ENCODE measurements at regions not wholly inside any gene's neighbourhood (a gene's known extent, or its start where the extent isn't known, plus 50 kb on each side); places are given as distances from the start of the nearest gene placed in this dataset.
"Not testable (repeated sequence)": the region's sequence is repeated elsewhere in the genome, so short reads cannot be mapped to it uniquely, and the experiment has no call there.

DNA sequence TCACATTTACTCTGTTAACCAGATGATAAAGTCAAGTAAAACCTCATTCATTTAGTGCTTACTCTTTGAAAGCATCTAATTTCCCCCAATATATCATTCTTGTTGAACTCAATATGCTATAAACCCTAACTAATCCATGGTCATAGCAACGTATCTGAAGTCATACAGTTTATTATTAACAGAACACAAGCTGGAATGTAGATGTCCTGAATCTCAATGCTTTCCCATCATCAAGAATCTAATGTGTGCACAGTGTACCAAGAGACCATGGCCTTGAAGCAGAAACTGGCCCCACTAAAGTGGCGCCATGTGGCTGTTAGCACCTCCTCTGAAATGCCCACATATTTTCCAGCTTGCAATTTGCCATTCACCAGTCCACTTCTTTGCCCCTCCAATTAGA is 245.8 kb downstream of the SOX9 start:
- DNase-seq (ENCODE audit: low read depth), result no peak

DNA sequence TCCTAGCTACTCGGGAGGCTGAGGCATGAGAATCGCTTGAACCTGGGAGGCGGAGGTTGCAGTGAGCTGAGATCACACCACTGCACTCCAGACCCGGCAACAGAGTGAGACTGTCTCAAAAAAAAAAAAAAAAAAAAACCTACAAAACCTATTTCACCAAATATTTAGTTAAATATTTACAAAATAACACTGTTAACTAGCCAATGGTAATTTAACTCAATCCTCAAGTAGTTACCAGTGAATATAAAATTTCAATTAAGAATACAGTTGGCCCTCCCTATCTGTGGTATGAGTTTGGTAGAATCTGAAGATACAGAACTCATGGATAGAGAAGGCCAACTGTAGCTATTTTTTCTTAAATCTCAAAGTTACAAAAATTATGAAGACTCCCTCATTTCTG is 247.4 kb downstream of the SOX9 start:
- DNase-seq (ENCODE audit: low read depth), result no peak

DNA sequence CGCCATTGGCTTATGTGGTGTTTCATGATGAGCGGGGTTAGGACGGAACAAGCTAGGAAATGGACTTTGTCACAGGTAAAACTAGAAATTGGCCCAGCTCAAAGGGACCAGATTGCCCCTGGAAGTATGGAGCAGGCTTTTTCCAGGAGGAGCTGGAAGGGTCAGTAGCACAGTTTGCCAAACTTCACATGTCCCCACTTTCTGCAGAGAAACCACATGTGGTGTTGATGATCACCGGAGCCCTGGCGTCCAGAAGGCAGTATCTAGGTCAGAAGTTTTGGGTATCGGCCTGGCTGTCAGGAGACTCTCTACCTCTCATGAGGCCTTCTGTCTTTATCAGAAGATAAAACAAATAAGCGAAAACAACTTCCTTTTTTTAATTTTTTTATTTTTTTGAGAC is 248.5 kb downstream of the SOX9 start:
- DNase-seq (ENCODE audit: low read depth), result no peak

DNA sequence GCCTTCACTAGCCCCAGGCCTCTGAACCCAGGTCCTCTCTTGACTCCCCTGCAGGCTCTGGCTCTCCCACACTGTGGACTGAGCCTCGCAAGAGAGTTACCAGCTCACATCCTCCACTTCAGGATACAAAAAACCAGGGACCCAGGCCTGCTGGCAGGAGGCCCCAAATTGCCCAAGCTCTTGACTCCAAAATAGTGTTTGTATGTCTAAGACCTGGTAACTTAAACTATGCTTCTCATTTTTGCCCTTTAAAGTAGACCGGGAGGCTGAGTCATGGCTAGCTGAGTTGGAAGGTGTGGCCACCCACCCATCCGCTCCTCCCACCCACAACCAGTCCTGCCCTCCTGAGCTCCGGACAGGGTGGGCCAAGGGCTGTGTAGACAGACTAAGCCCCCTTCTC is 250.0 kb downstream of the SOX9 start:
- no peak for DNase-seq (ENCODE audit: low read depth)

DNA sequence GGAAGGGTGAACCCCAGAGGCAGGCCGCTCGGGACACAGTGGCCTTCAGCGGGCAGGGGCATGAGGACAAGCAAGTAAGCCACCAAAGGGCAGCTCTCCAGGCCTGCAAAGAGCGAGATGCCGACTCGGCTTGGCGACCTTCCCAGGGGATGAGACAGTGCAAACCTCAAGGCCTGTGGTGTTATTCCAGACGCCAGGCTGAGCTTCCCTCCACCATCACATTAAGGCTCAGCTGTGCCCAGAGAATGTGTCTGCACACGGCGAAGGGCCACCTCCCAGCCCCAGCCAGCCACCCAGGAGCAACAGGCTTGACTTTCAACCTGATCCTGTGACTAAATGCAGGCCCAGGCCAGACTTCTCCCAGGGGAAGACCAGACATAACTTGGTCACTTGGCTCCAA is 251.4 kb downstream of the SOX9 start:
- no peak for DNase-seq (ENCODE audit: low read depth)

DNA sequence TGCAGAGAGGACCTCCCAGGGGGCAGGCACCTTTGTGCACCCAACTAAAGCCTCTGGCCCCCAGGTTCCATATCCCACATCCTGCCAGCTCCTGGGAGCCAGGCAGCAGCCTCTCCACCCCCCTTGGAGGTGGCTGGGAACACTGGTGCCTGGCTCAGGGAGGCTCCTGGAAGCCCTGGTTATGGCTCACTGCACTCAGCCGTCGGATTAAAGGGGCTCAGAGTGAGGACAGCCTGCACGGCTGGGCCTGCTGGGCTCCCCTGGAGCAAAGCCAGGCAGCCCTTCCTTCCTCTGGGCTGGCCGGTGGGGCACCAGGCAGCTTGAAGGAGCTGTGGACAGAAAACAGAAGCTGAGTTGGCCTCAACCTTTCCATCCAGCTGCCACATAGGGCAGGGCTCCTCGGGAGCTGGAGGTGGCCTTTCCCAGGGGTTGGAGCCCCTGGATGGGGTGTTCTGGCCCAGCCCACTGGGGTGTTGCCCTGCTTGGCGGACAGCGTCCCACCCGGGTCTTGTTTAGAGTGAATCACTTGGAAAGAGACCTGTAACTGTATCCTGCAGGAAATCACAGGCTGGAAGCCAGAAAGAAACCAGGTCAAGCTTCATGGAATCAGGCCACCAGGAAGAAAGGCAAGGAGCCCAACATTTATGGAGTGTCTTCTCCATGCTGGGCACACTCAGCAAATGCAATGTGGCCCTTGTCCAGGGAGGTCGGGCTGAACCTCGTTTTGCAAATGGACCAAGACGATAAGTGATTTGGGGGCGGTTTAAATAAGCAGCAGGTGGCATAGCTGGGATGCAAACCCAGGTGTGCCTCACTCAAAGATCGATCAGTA is 253.3 kb downstream of the SOX9 start:
- no peak for DNase-seq (ENCODE audit: low read depth)

DNA sequence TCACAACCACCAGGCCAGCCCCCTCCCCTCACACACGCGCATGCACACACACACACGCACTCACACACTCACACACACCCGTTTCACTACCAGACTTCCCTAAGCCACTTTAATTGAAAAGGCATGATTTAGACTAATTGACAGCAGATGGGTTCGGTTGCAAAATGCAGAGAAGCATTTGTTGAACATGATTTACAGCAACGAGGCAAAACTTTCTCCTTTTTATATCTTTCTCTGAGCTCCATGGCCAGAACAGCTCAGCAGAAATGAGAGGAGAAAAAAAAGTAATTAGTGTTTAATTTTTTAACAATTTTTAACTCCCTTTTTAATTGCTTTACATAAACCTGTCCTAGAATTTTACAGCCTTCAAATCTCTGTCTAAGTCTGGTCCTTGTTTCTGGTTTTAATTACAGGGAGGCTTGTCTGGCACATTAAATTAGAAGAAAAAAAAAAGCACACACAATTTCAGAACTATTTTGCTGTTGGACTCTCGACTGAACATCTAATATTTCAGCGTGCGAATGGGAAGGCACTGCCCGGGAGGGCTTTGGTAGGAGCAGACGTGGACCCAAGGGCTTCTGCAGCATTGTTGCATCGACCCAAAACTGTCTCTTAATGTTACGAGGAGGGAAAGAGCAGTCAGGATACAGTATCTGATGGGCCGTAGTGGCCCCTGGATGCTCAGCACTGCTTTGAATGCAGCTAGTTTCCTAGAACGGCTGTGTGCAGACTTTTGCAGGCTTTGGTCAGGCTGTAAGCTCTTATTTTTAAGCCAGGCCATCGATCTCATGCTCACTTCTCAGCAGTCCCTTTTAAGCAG is 255.9 kb downstream of the SOX9 start:
- DNase-seq (ENCODE audit: low read depth), result no peak

DNA sequence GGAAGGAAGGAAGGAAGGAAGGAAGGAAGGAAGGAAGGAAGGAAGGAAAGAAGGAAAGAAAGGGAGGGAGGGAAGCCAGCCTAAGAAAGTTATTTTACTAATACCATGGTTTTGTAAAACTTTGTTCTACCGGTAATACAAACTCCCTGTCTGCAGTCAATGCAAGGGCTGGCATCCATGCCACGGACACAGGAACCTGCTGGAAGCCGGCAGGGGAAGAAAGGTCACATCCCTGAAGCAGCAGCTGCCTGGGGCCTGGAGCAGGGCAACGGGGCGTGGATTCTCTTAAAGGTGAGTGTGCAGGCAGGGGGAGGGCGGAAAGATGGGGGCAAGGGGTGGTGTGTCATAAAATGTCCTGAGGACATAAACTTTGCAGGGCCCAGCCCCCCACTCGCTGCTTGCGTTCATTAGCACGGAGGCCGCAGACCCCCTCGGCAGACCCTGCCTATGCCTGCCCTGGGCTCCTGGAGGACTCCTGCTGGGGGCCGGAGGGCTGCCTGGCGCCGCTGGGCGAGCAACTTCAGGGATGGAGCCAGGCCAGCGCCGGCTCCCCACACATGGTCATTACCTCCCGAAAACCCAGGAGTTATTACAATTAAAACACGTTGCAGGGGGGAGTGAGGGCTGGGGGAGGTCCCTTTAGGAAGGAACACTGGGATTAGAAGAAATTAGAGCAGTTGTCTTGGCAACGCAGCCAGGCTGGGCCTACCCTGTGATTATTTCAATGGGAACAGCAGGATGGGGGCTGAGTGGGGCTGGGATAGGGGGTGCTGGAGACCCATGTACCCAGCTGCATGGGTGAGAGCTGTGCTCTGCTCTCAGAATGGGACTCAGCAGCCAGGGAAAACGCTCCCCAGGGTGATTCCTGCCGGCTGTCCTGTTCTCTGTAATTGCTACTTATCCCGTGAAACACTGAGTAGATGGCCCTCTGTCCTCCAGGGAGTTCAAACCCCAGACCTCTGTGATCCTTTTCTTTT is 257.9 kb downstream of the SOX9 start:
- DNase-seq (ENCODE audit: low read depth), result no peak

DNA sequence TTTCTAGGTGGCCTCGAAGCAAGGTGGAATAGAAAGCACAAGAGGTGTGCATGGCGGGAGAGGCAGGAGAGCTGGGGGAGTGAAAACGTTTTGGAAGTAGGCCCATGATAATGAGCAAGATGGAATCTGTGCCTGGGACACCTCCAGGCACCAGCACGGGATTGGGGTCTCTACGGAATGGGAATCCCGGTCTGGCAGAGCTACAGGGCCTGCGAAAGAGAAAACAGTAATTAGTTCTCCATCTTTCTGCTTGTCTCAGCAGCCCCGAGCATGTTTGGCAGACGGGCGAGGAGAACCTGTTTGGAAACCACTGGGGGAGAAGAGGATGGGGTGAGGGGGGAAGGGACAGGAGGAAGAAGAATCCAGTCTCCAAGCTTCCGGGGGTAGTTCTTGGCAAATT is 258.7 kb downstream of the SOX9 start:
- no peak for DNase-seq (ENCODE audit: low read depth)

DNA sequence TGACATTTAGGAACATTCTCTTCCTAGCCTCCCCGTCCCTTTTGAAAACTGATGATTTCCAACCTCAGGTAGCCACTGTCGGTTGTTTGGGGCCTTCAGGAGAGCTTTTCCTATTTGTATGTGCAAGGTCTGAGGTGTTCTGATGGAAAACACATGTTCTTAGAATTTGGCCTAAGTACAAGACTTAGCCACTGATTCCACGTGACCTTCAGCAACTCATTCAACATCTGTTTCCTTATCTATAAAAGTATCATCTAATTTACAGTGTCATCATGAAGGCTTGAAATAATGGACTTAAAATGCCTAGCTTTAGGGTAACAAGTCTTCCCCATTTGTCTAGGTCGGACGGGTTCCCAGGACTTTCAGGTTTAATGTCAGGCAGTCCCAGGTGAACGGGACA is 259.3 kb downstream of the SOX9 start:
- DNase-seq (ENCODE audit: low read depth), result no peak

DNA sequence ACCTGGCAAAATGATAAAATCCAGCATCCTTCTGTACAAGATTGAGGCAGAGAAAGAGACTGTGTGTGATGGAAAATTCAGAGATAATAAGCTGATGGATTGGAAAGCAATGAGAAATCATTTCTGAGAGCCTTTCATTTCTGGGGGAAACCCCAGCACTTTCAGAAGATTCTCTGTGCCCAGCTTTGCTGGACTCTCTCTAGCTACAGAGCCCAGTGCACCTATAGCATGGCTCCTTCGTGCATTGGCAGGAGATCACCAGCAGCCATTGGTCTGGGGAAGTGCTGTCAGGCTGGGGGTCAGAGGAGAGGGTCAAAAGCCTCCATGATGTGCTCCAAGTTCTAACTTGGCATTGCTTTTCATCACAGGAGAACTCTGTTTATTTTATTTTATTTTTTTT is 259.9 kb downstream of the SOX9 start:
- DNase-seq (ENCODE audit: low read depth), result no peak

DNA sequence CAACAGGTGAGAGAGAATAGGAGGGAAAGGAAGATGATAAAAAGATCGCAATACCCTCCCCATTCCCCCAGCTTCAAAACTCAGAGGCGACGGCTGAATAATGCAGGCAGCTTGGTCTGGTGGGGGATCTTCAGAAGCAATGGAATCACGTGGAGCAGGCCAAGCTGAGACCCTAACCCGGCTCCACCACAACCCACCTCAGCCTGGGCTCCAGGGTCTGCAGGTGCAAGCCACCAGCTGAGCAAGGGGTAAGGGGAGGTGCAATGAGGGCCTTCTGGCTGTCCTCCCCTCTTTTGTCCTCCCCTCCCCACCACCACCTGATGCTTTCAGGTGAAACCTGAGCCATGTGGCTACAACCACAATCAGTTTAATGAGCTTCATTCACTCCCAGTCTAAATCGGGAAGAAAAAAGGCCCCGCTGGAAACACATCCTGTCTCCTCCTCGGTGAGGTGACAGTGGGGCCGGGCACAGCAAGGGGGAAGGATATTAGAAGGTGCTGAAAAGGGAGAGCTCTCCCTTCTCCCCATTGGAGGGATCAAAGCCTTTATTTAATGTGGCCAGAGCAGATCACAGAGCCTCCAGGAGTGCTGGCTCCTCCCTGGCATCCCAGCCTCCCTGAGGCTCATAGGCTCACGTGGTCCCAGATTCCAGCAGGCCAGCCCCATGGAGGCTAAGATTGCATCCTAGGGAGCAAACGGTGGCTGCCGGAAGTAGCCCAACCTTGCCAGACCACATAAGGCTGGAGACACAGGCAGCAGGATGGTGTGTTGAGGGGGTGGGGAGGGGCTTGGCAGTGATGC is 261.0 kb downstream of the SOX9 start:
- DNase-seq (ENCODE audit: low read depth), result no peak

DNA sequence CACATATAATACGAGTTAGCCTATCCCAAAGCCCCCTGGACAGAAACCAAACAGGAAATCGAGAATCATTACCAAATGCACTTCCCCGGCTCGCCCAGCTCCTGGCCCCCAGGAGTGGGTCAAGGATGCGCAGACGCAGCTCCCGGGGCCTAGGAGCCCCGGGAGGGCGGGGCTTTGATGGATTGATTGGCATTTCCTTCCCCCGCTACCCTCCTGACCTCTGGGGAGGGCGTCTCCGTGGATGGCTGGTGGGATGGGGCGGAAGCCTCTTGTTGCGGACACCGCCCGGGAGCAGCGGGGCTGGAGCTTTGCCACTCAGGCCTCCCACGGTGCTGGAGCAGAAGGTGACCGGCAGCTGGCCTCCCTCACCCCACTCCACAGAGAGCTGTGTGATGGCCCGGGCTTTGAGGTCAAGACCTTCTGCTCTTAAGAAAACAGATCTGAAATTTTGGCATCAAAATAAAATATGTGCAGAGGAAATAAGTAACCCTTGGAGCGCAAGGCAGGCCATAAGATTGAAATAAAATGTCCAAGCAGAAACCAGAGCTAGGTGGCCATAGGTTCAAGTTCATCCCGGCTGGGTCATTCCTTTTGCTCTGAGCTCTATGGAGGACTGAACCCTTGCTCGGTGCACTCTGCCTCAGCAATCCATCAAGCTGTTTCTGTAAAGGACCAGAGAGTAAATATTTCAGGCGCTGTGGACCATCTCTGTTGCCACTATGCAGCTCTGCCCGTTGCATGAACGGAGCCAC is 262.3 kb downstream of the SOX9 start:
- DNase-seq (ENCODE audit: low read depth), result no peak

DNA sequence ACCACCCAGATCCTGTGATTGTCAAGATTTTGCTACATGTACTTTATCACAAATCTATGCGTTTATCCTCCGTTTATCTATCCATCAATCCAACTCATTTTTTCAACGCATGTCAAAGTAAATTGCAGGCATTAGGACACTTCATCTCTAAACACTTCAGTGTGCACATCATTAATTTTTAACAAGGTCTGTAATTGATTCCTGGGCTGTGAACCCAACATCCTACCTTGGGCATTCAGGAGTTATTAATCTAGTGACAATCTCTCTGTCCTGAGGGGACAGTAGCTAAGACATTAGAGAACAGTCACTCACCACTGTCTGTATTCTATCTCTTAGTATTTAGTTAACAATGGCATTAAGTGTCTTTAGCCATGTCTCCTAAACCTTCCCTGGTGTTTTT is 264.7 kb downstream of the SOX9 start:
- no peak for DNase-seq (ENCODE audit: low read depth)

DNA sequence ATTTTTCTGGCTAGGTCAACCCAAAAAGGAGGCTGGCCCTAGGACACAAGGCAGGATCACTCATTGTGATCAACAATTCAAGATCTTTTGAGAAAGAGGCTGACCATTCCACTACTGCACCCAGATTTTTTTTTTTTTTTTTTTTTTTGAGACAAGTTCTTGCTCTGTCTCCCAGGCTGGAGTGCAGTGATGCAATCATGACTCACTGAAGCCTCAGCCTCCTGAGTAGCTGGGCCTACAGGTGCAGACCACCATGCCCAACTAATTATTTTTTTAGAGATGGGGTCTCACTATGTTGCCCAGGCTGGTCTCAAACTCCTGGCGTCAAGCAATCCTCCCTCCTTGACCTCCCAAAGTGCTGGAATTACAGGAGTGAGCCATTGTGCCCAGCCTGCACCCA is 265.4 kb downstream of the SOX9 start:
- DNase-seq (ENCODE audit: low read depth), result not testable (repeated sequence)

DNA sequence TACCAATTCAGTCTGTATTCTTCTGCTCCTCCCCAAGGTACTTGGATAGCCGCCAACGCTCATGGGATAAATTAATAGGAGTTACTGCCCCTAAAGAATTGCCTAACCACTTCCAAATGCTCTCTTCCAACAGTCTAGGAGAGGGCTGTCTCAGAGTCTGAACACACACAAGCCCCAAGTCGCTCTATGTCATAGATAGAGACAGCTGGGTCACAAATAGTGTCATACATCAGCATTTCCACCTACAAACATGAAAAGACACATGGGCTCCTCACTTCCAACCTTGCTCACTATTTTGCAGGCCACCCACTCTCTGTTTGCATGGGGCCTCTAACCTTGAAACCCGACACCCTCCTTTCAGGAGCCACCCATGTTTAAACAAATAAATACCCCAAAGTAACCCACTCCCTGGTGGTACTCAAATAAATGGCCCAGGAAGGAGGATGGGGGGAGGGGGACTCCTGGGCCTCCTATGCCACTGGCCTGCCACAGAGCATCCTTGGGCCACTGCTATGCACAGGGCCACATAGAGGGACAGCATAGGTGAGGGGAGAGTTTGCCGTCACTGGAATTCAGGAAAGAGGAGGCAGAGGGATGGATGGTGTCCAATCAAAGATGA is 265.9 kb downstream of the SOX9 start:
- DNase-seq (ENCODE audit: low read depth), result no peak

DNA sequence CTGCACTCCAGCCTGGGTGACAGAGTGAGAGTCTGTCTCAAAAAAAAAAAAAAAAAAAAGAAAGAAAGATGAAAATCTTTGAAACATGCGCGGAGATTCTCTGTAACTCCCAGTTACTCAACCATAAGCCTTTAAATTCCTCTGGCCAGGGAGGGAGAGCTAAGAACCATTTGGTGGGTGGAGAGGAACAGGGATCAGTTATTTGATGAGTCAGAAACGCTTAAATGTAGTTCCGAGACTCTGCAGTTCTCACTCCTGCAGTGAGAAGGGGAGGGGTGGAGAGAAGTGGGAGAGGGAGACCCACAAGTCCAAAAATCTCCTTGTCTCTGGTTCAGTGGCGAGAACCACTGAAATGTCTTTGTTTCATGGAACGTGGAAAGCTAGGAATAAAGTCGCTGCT is 266.7 kb downstream of the SOX9 start:
- no peak for DNase-seq (ENCODE audit: low read depth)

DNA sequence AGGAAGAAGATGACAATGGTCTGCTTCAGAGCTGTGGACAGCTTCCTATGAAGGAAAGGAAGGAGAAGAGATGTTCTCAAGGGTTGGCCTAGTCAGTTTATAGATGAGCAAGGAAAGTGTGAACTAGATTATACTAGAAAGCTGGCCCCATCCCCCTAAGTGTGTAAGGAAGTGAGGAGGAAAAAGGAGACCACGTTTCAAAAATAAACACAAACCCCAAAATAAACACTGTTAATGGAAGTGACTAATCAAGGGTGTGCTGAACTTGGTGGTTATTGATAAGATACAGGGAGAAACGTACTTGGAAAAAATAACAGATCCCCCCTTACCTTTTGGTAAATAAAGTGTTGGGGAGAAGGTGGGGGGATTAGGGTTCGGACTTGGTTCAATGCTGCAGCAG is 267.1 kb downstream of the SOX9 start:
- DNase-seq (ENCODE audit: low read depth), result no peak

DNA sequence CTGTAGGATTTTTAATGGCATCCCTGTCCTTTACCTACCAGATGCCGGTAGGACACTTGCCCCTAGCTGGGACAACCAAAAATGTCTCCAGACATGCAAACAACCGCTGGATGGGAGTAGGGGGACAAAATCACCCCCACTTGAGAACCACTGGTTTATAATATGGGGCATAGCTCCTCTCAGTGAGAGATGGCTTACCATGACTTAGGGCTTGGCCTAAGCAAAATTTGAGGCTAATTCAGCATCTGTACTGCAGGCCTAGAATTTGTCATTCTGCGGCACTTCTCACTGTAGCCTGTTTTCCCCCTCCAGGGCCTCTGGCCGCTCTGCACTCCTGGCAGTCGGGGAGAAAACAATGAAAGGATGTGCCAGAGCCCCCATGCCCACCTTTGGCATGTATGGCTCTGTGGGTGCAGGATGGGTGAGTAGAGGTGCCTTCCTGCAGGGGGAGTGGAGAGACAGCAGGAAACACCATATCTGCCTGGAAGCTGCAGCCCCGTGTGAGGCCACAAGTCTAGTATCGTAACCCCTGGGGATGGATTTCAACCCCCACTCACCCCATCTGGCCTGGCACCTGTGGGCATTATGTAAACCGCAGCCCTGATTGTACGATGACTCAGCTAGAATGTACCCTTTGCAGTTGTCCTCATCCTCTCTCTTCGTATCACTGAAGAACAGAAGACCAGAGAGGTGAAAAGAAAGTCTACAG is 268.1 kb downstream of the SOX9 start:
- no peak for DNase-seq (ENCODE audit: low read depth)

All from stimulated activated CD8-positive, alpha-beta memory T cell treated with anti-CD3 and anti-CD28 coated beads, Interleukin-12 subunit alpha, Interleukin-12 subunit beta, amount 100 ng/mL, for 4 hours (primary cell).